Upper lobe of right lung (tissue), 1 donor: ENCODE measurements at regions not wholly inside any gene's neighbourhood (a gene's known extent, or its start where the extent isn't known, plus 50 kb on each side); places are given as distances from the start of the nearest gene placed in this dataset.
A peak's percentile ranks its signal among the peaks of the same experiment; 100 is the strongest.

Experiments
- ATAC-seq: fragments of 200-7000 bp; cut with Tn5 transposase; one replicate; pipeline ENCODE4 v1.9.1; 2020; ENCODE audit warnings: mild to moderate bottlenecking, moderate library complexity
- DNase-seq: peaks from one replicate; pipeline ENCODE4 v3.0.0-alpha.2; 2020
- H3K27ac ChIP-seq: fragments of 200-600 bp; one replicate; pipeline ENCODE4 v1.8.0; 2022
- H3K27me3 ChIP-seq: fragments of 200-600 bp; one replicate; pipeline ENCODE4 v1.8.0; 2022; ENCODE audit warnings: mild to moderate bottlenecking
- H3K36me3 ChIP-seq: fragments of 200-600 bp; one replicate; pipeline ENCODE4 v1.8.0; 2022
- H3K4me1 ChIP-seq: fragments of 200-600 bp; one replicate; pipeline ENCODE4 v1.8.0; 2022
- H3K4me3 ChIP-seq: fragments of 200-600 bp; one replicate; pipeline ENCODE4 v1.8.0; 2022; ENCODE audit warnings: mild to moderate bottlenecking
- H3K9me3 ChIP-seq: fragments of 200-600 bp; one replicate; pipeline ENCODE4 v1.8.0; 2022
- CTCF ChIP-seq: fragments of 200-600 bp; IDR thresholded peaks from one replicate; pipeline ENCODE4 v1.8.0; 2022; ENCODE audit warnings: antibody characterized with exemption
- intact Hi-C: fragments of 100-400 bp; cut with DNase I; formaldehyde crosslinking; loops from one replicate; pipeline ENCODE4 v1.11.0; 2022
- donor health status: DM: no; HTN: yes; CAD: no; lungs with severe emphysema.

DNA sequence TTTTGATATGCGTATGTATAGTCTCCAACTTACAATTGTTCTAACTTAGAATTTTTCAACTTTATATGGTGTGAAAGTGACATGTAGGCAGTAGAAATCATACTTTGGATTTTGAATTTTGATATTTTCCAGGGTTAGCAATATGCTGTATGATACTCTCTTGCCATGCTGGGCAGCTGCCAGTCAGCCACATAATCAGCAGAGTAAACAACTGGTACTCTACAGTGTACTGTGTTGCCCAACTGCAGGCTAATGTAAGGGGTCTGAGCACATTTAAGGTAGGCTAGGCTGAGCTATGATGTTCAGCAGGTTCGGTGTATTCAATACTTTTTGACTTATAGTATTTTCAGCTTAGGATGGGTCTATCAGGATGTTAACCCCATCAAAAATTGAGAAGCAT is 52.0 kb upstream of the RYK start:
- Histone ChIP-seq H3K27ac (no peak overlapping the region), H3K36me3 (no peaks in the 10 kb centered on the region), H3K27me3 (no peaks in the 10 kb centered on the region), H3K9me3 (no peaks in the 10 kb centered on the region), H3K4me3 (no peak overlapping the region), H3K4me1 (no peaks in the 10 kb centered on the region)
- ATAC-seq = peak; percentile 77
- no peak for TF ChIP-seq CTCF
- DNase-seq = no peak
- intact Hi-C loops = no loop called here

DNA sequence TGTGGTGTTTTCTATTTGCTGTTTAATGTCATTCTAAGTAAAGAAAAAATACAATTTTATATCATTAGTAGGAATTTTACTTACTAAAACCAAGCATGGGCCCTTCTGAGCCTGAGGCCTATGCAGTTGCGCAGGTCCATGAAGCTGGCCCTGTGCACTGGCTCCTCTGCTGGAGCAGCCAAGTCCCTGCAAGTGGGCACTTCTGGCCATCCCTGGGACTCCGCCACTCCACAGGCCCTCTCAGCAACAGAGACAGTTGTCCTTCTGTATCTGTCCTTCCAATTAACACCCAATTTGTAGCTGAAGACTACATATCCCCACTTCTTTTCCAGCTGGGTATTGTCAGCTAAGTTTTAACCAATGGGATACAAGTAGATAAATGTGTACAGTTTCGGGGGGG is 49.9 kb upstream of the RYK start:
- peak; percentile 39 for ATAC-seq
- TF ChIP-seq CTCF = no peak
- DNase-seq = no peak
- Histone ChIP-seq H3K27ac (no peak overlapping the region), H3K4me3 (no peak overlapping the region), H3K36me3 (no peaks in the 10 kb centered on the region), H3K9me3 (no peaks in the 10 kb centered on the region), H3K4me1 (no peaks in the 10 kb centered on the region), H3K27me3 (no peaks in the 10 kb centered on the region)
- intact Hi-C loops = no loop called here
